ENCODE measurements at regions not wholly inside any gene's neighbourhood (a gene's known extent, or its start where the extent isn't known, plus 50 kb on each side); places are given as distances from the start of the nearest gene placed in this dataset.

DNA sequence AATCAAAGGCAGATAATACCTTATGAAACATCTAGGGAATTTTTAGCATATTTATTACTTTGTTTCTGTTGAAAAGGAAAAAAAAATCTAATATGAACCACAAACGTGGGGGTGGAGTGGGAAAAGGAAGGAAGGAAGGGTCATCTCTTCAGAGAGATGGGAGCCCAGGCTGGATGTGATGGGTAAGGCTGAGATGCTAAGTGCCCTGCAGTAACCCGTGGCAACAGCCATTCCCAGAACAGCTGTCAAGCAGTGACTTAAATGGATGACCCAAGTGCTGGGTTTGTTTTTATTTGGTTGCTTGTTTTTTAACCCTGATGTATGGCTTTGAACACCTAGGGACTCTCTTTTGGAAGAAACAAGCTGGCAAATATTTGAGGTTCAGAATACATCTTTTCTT lies 50.7 kb upstream of the KLF7 start:
- no peak for TF ChIP-seq CTCF (IDR thresholded peaks at IDR 0.05)
- TF ChIP-seq POLR2AphosphoS5 (IDR thresholded peaks at IDR 0.05): no peak
- TF ChIP-seq EP300 (IDR thresholded peaks at IDR 0.05): no peak

All from upper lobe of left lung (tissue), 4 donors.